ENCODE measurements at regions not wholly inside any gene's neighbourhood (a gene's known extent, or its start where the extent isn't known, plus 50 kb on each side); places are given as distances from the start of the nearest gene placed in this dataset.

DNA sequence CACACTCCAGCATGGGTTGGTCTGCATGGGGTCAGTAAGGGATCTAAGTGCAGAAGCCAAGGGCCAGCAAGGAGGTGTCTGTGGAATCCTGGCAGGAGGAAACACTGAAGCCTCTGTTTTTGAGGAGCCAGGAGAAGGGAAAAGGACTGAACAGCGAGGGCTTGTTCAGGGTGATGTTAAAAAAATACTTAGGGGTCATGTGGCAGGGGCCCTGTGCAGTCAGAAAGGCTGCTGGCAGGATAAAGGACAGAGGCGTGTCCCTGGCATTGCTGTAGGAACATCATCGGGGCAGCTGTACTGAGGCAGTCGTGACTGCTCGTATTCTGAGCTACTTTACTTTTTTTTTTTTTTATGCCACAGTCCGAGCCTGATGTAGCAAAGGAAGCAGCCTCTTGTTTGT is 127.1 kb upstream of the ZFP64 start:
- TF ChIP-seq, protein P1, sequence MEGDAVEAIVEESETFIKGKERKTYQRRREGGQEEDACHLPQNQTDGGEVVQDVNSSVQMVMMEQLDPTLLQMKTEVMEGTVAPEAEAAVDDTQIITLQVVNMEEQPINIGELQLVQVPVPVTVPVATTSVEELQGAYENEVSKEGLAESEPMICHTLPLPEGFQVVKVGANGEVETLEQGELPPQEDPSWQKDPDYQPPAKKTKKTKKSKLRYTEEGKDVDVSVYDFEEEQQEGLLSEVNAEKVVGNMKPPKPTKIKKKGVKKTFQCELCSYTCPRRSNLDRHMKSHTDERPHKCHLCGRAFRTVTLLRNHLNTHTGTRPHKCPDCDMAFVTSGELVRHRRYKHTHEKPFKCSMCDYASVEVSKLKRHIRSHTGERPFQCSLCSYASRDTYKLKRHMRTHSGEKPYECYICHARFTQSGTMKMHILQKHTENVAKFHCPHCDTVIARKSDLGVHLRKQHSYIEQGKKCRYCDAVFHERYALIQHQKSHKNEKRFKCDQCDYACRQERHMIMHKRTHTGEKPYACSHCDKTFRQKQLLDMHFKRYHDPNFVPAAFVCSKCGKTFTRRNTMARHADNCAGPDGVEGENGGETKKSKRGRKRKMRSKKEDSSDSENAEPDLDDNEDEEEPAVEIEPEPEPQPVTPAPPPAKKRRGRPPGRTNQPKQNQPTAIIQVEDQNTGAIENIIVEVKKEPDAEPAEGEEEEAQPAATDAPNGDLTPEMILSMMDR (conservative IDR thresholded peaks at IDR 0.05; ENCODE audit: low read length) = no peak
- no peak for TF ChIP-seq EZH2phosphoT487 (IDR thresholded peaks at IDR 0.05; ENCODE audit: borderline replicate concordance)
